Activated CD4-positive, alpha-beta T cell treated with anti-CD3 and anti-CD28 coated beads, Interleukin-2, amount 50 U/mL, for 4 hours (primary cell): ENCODE measurements at regions not wholly inside any gene's neighbourhood (a gene's known extent, or its start where the extent isn't known, plus 50 kb on each side); places are given as distances from the start of the nearest gene placed in this dataset.

Experiments
- DNase-seq, 2 experiments: peaks; one replicate each; pipeline ENCODE4 v3.0.0-alpha.2; 2020

GRCh38 chr5:176181271-176181855 is 56.9 kb upstream of the SIMC1 start:
- DNase-seq: no peak

DNA sequence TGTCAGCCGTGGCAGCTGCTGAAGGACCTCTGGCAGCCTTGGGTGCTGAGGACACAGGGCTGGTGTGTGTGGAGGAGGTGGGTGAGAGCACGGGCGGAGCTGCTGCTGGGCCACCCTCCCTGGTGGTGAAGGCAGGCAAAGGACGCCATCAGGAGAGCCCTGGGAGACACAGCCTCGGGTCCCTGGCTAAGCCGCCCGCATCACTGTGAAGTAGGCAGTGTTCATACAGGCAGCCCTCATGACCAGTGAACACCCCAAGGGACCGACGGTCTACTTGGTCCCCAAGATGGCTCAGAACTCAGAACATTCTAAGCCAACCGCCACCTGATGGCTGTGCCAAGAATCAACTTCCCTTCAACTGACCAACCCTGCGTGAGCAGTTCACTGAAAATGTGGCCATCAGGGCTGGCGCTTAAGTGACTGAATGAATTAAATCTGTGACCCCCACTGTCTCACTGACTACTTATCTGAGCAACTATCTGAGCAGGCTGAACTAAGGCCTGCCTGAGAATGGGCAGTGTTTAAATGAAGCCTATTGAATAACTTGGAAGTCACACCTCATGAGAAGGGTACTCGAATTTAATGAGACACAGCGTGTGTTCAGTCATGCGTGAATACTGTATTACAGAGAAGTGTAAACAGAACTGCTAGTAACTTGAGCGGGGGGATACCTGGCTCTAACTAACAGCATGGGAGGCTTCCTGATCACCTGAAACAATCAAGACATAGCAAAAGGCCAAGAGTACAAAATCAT is 54.7 kb upstream of the SIMC1 start:
- DNase-seq: no peak

- DNase-seq: no peak
Measured at GRCh38 chr5:176184608-176185132, 53.6 kb upstream of the SIMC1 start.

- DNase-seq: no peak
Measured at GRCh38 chr5:176185133-176185733, 53.0 kb upstream of the SIMC1 start.

DNA sequence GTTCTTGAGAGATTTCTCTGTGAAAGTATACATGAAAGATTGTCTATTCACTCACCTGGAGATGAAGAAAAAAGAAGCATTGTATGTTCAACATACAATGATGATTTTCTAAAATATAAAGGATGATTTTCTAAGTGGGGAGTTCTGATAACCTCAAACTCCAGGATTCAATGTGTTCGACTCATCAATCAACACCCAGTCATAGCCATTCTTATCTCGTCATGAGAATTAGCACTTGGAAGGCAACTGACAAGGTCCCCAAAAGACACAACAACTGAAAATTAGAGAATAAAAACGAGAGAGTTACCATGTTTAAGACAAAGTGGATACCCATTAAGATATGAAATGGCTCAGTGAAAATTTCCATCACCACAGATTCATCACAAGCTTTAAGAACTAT is 52.1 kb upstream of the SIMC1 start:
- no peak for DNase-seq

DNA sequence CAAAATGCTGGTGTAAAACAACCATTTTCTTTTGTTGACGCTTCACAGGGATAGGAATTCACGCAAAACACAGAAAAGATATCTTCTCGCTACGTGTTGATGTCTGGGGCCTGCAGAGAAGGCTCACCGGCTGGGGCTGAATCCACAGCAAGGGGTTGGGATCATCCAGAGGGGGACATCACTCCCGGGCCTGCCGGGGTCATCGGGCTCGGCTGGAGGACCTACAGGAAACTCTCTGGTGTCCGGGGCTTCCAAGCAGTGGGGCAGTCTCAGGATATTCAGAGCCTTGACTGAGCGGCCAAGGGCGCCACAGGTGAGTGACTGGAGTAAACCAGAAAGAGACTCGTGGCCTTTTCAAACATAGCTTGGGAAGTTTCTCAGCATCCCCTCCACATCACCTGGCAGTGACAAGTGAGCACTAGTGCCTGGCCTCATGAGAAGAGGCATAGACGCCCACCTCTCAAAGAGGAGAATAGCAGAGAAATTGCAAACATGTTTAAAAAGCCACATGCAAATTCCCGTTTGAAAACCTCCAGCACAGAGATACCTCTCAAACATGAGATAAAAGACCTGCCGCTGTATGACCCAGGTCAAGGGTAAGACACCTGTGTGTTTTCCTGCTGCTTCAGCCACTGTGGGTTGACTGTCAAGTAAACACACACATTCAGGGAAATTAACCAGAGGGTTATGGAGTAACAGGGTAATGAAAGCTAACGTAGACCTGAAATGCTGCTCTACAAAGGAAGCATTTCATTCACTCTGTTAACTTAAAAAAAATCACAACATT is 50.8 kb upstream of the SIMC1 start:
- DNase-seq: no peak

DNA sequence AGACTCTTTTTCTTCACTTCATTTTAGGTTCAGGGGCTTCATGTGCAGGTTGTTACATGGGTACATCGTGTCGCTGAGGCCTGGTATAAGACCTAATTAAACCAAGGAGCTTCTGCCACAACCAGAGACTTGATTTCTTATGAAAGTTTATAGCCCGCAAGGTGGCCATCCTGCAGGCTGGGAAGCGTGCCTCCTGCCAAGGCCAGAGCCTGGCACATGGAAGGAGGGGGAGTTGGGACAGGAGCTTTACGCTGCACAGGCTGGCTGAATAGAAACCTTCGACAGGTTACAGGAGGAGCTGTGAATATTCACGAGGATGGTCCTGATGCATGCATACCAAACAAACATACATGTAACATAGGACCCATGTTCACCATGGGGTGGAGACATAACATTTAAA is 50.1 kb upstream of the SIMC1 start:
- DNase-seq: no peak
